ENCODE measurements at regions not wholly inside any gene's neighbourhood (a gene's known extent, or its start where the extent isn't known, plus 50 kb on each side); places are given as distances from the start of the nearest gene placed in this dataset.

DNA sequence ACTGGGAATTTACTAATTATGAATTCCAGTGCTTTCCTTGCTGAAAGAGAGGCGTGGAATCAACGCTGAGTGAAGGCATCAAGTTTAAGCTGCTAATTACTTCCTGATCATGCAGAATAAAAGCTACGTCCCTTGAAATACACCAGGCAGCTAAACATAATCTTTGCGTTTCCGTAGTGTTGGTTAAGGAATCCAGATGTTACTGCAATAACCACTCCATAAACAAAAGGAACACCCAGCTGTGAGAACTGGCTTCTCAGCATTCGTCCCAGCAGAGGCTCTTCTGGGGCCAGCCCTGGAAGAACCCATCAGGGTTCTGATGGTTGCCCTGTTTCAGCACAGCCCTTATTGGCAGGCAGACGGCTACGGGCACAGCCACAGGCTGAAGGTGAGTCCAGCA is 111.4 kb downstream of the CDH26 start:
- WGBS, 3 donors, result 26 to 42% (median 38%) methylated on average over 8 of the region's 8 CpGs
- H3K27ac ChIP-seq, result no peak overlapping the region
- no peaks in the 10 kb centered on the region for H3K4me1 ChIP-seq (ENCODE audit: insufficient read depth)
- no peak for DNase-seq
- TF ChIP-seq EP300 (IDR thresholded peaks at IDR 0.05) (no peak), POLR2A (IDR thresholded peaks at IDR 0.05) (no peak)
- TF ChIP-seq, protein P1, sequence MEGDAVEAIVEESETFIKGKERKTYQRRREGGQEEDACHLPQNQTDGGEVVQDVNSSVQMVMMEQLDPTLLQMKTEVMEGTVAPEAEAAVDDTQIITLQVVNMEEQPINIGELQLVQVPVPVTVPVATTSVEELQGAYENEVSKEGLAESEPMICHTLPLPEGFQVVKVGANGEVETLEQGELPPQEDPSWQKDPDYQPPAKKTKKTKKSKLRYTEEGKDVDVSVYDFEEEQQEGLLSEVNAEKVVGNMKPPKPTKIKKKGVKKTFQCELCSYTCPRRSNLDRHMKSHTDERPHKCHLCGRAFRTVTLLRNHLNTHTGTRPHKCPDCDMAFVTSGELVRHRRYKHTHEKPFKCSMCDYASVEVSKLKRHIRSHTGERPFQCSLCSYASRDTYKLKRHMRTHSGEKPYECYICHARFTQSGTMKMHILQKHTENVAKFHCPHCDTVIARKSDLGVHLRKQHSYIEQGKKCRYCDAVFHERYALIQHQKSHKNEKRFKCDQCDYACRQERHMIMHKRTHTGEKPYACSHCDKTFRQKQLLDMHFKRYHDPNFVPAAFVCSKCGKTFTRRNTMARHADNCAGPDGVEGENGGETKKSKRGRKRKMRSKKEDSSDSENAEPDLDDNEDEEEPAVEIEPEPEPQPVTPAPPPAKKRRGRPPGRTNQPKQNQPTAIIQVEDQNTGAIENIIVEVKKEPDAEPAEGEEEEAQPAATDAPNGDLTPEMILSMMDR (IDR thresholded peaks at IDR 0.05), result no peak
- no peaks in the 10 kb centered on the region for H3K36me3 ChIP-seq
- no peaks in the 10 kb centered on the region for H3K9me3 ChIP-seq
- no peak overlapping the region for H3K4me3 ChIP-seq
- H3K27me3 ChIP-seq, result no peaks in the 10 kb centered on the region
- intact Hi-C loops (cut with DNase I), result loop anchor here in 1 of 4 donors (5.0 kb wide), 1 partner anchor 573 kb away; no protein-coding TSS in a partner anchor

DNA sequence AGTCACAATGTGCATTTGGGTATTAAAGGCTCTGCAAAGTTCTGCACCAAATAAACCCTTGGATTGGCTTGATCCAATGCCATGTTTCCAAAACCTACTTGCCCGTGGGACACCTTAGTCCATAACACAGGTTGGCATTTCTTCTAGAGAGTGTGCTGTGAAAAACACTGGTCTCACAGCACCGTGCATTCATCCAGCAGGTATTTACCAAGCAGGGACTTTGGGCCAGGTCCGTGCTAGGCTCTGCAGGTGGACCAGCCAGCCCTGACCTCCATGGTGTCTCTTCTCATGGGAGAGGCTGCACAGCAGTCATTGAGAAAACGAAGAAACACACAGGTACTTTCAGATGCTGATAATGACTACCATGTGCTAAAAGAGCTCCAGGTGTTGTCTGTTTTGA is 112.6 kb downstream of the CDH26 start:
- intact Hi-C loops (cut with DNase I), result loop anchor here in 1 of 4 donors (5.0 kb wide), 1 partner anchor 572 kb away; no protein-coding TSS in a partner anchor
- Histone ChIP-seq H3K4me1 (ENCODE audit: insufficient read depth) (no peaks in the 10 kb centered on the region), H3K27me3 (no peaks in the 10 kb centered on the region), H3K4me3 (no peak overlapping the region), H3K9me3 (no peaks in the 10 kb centered on the region), H3K27ac (no peak overlapping the region), H3K36me3 (no peaks in the 10 kb centered on the region)
- 84 to 90% (median 85%) methylated on average over 4 of the region's 4 CpGs for WGBS, 3 donors
- TF ChIP-seq EP300 (IDR thresholded peaks at IDR 0.05), result no peak
- TF ChIP-seq, protein P1 (IDR thresholded peaks at IDR 0.05), result no peak
- TF ChIP-seq POLR2A (IDR thresholded peaks at IDR 0.05), result no peak
- DNase-seq, result no peak

DNA sequence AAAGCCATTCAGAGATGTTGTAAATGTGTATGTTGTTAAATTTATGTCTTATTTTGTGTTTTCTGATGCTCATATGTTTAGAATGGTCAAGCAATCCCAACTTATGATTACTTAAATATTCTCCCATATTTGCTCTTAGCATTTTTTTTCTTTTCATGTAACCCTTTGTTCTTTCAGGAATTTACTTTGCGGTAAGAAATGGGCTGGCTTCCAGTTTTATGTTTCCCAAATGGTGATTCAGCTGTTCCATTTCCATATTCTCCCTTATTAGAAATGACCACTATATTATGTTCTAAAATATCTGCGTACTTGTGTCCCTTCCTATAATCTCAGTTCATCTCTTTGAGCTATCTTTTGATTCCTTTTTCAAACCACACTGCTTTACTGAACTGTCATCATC is 113.7 kb downstream of the CDH26 start:
- Histone ChIP-seq H3K27ac (no peak overlapping the region), H3K36me3 (no peaks in the 10 kb centered on the region), H3K9me3 (no peaks in the 10 kb centered on the region), H3K4me1 (ENCODE audit: insufficient read depth) (no peaks in the 10 kb centered on the region), H3K4me3 (no peak overlapping the region), H3K27me3 (no peaks in the 10 kb centered on the region)
- whole genome bisulfite sequencing, 3 donors, result 36 to 61% (median 58%) methylated on average over 2 of the region's 2 CpGs
- intact Hi-C loops (cut with DNase I), result loop anchor here in 1 of 4 donors (5.0 kb wide), 1 partner anchor 570 kb away; no protein-coding TSS in a partner anchor
- TF ChIP-seq POLR2A (IDR thresholded peaks at IDR 0.05) (no peak), EP300 (IDR thresholded peaks at IDR 0.05) (no peak)
- no peak for DNase-seq

DNA sequence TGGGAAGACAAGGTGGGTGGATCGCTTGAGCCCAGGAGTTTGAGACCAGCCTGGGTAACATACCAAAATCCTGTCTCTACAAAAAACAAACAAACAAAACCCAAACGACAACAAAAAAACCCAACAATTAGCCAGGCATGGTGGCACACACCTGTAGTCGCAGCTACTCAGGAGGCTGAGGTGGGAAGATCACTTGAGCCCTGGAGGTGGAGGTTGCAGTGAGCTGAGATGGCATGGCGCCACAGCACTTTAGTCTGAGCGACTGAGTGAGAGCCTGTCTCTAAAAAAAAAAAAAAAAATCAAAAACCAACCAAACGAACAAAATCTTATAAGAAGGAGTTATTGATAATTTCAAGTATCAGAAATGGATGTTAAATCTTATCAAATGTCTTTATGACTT is 114.9 kb downstream of the CDH26 start:
- Histone ChIP-seq H3K36me3 (no peaks in the 10 kb centered on the region), H3K27me3 (no peaks in the 10 kb centered on the region), H3K4me1 (ENCODE audit: insufficient read depth) (no peaks in the 10 kb centered on the region), H3K27ac (no peak overlapping the region), H3K4me3 (no peak overlapping the region), H3K9me3 (no peaks in the 10 kb centered on the region)
- TF ChIP-seq, protein P1 (IDR thresholded peaks at IDR 0.05), result no peak
- no peak for TF ChIP-seq POLR2A (IDR thresholded peaks at IDR 0.05)
- TF ChIP-seq EP300 (IDR thresholded peaks at IDR 0.05), result no peak
- 91 to 93% (median 91%) methylated on average over 6 of the region's 6 CpGs for WGBS, 3 donors
- no peak for DNase-seq
- intact Hi-C loops (cut with DNase I), result loop anchor here in 1 of 4 donors (5.0 kb wide), 1 partner anchor 569 kb away; no protein-coding TSS in a partner anchor

- intact Hi-C loops (cut with DNase I), result loop anchor here in 1 of 4 donors (5.0 kb wide), 1 partner anchor 569 kb away; no protein-coding TSS in a partner anchor
- Histone ChIP-seq H3K36me3 (no peaks in the 10 kb centered on the region), H3K4me3 (no peak overlapping the region), H3K27me3 (no peaks in the 10 kb centered on the region), H3K9me3 (no peaks in the 10 kb centered on the region), H3K4me1 (ENCODE audit: insufficient read depth) (no peaks in the 10 kb centered on the region), H3K27ac (no peak overlapping the region)
- 58 to 95% (median 84%) methylated on average over 5 of the region's 5 CpGs for WGBS, 3 donors
- no peak for DNase-seq
- TF ChIP-seq EP300 (IDR thresholded peaks at IDR 0.05), result no peak
- no peak for TF ChIP-seq POLR2A (IDR thresholded peaks at IDR 0.05)
- TF ChIP-seq, protein P1 (IDR thresholded peaks at IDR 0.05), result no peak
Observed at GRCh38 chr20:60073504-60073903, 115.3 kb downstream of the CDH26 start.
